ENCODE measurements at regions not wholly inside any gene's neighbourhood (a gene's known extent, or its start where the extent isn't known, plus 50 kb on each side); places are given as distances from the start of the nearest gene placed in this dataset.

- TF ChIP-seq POLR2A (IDR thresholded peaks at IDR 0.05) = no peak
- TF ChIP-seq CTCF (IDR thresholded peaks at IDR 0.05) = no peak
These were observed 264.7 kb upstream of the SYT4 start for GRCh38 chr18:43542016-43542415.

Data from Peyer's patch (tissue), 4 donors.